GM12891 (cell line): ENCODE measurements at regions not wholly inside any gene's neighbourhood (a gene's known extent, or its start where the extent isn't known, plus 50 kb on each side); places are given as distances from the start of the nearest gene placed in this dataset.
"Not testable (repeated sequence)": the region's sequence is repeated elsewhere in the genome, so short reads cannot be mapped to it uniquely, and the experiment has no call there.

ENCODE experiments used
- POLR2A ChIP-seq: IDR thresholded peaks from 2 replicates; pipeline ENCODE4 v1.6.1; 2011; ENCODE audit warnings: low read depth, low read length, control low read depth
- POLR2AphosphoS5 ChIP-seq: IDR thresholded peaks from 2 replicates; pipeline ENCODE4 v1.6.1; 2011; ENCODE audit warnings: low read depth, low read length, control low read depth
- SPI1 ChIP-seq: IDR thresholded peaks from 2 replicates; pipeline ENCODE4 v1.6.1; 2011; ENCODE audit warnings: low read depth, low read length, control low read depth
- TAF1 ChIP-seq: IDR thresholded peaks from 2 replicates; pipeline ENCODE4 v1.6.1; 2011; ENCODE audit warnings: low read depth, low read length, control low read depth

DNA sequence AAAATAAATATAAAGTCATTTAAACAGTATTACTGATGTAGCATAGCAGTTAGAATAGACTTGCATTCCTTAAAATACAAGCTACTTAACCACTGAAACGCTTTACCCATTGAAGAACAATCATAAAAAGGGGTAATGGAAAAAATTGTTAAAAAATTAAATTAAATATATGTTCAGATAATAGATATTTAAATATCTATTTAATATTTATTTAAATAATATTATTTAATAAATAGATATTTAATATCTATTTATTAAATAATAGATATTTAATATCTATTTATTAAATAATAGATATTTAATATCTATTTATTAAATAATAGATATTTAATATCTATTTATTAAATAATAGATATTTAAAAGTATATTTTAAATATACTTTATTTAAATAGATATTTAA lies 2410.5 kb downstream of the PCDH7 start:
- TF ChIP-seq POLR2AphosphoS5, TAF1, POLR2A, SPI1: not testable (repeated sequence)
